HepG2 (cell line): ENCODE measurements at regions not wholly inside any gene's neighbourhood (a gene's known extent, or its start where the extent isn't known, plus 50 kb on each side); places are given as distances from the start of the nearest gene placed in this dataset.

Experiments used
- ATAC-seq: fragments of 200-7000 bp; cut with Tn5 transposase; 3 replicates; pipeline ENCODE4 v1.9.1; 2020; ENCODE audit warnings: mild to moderate bottlenecking, moderate library complexity
- BruUV-seq: library from RNA; stranded (reverse); fragments of 400-500 nt; replicated peaks from 2 replicates; lab custom pipeline; 2021; lab: Mats Ljungman, UMichigan
- CTCF ChIA-PET: fragments of 300-600 bp; formaldehyde crosslinking; extraction: SDS; loops from one replicate; lab custom pipeline; 2021; ENCODE audit warnings: low total read pairs, inconsistent platforms, low intra/inter-chr PET ratio; lab: Yijun Ruan, JAX
- POLR2A ChIA-PET: fragments of 350-600 bp; sonication (Branson Sonifier 250); formaldehyde crosslinking; loops from one replicate; lab custom pipeline; 2020; ENCODE audit warnings: antibody characterized with exemption, inconsistent platforms; lab: Yijun Ruan, JAX
- DNase-seq: peaks from one replicate; pipeline ENCODE4 v3.0.0-alpha.2; 2015; ENCODE audit warnings: low spot score
- FAIRE-seq: peaks from 3 replicates; lab custom pipeline; 2011; peaks lifted over from hg19 to GRCh38; lab: Jason Lieb, UNC
- H2AFZ ChIP-seq: one replicate; pipeline ENCODE4 v1.6.1; 2011; ENCODE audit warnings: low read length, inconsistent platforms
- H3K27ac ChIP-seq: fragments of 300-600 bp; 3 replicates; pipeline ENCODE4 v1.8.0; 2011; ENCODE audit warnings: mixed run types, mild to moderate bottlenecking, mixed read lengths, low read length, inconsistent platforms; ENCODE audit not compliant: insufficient read depth; ENCODE audit errors: extremely low read length
- H3K27me3 ChIP-seq, 2 experiments: fragments of 200-600 bp in 1 of 2; 2 replicates in 1 of 2; 3 replicates in 1 of 2; pipeline versions ENCODE4 v1.6.0 to v1.8.0; 2011; ENCODE audit warnings: low read length in 2 of 2, mild to moderate bottlenecking in 2 of 2, moderate library complexity in 2 of 2, inconsistent platforms in 1 of 2; ENCODE audit not compliant: insufficient read depth in 2 of 2, control insufficient read depth in 1 of 2
- H3K36me3 ChIP-seq, 2 experiments: fragments of 200-600 bp in 1 of 2; replicated peaks in 1 of 2; 2 replicates in 1 of 2; 3 replicates in 1 of 2; pipeline versions ENCODE4 v1.5.1 to v1.8.0; 2011; ENCODE audit warnings: low read length in 2 of 2, inconsistent platforms in 1 of 2; ENCODE audit not compliant: insufficient read depth in 2 of 2, control insufficient read depth in 1 of 2
- H3K4me1 ChIP-seq: 2 replicates; pipeline ENCODE4 v1.5.1; 2012; ENCODE audit warnings: low read length, inconsistent platforms; ENCODE audit not compliant: insufficient read depth
- H3K4me2 ChIP-seq: 2 replicates; pipeline ENCODE4 v1.6.0; 2011; ENCODE audit warnings: low read depth, low read length, inconsistent platforms
- H3K4me3 ChIP-seq, 3 experiments: fragments of 200-600 bp in 1 of 3; sonication (generic), shearing (Covaris generic) in 1 of 3; replicated peaks in 1 of 3; 2 replicates each; pipeline ENCODE4 v1.5.1; 2011 to 2016; ENCODE audit warnings: low read length in 3 of 3, inconsistent platforms in 2 of 3, low read depth in 2 of 3, mild to moderate bottlenecking in 2 of 3, control low read depth in 1 of 3, mixed read lengths in 1 of 3; ENCODE audit not compliant: insufficient read depth in 1 of 3
- H3K79me2 ChIP-seq: one replicate; pipeline ENCODE4 v1.6.1; 2011; ENCODE audit warnings: low read length, inconsistent platforms; ENCODE audit not compliant: insufficient read depth
- H3K9ac ChIP-seq: 2 replicates; pipeline ENCODE4 v1.6.0; 2011; ENCODE audit warnings: mild to moderate bottlenecking, low read depth, low read length, inconsistent platforms; ENCODE audit not compliant: insufficient read depth
- H3K9me3 ChIP-seq: 2 replicates; pipeline ENCODE4 v1.5.1; 2012; ENCODE audit warnings: mild to moderate bottlenecking, low read length
- H4K20me1 ChIP-seq: 2 replicates; pipeline ENCODE4 v1.6.0; 2011; ENCODE audit warnings: inconsistent platforms, mild to moderate bottlenecking, low read length, moderate library complexity; ENCODE audit not compliant: insufficient read depth
- ELF4 ChIP-seq: sonication (generic); formaldehyde crosslinking; IDR thresholded peaks from 2 replicates; pipeline ENCODE4 v1.5.0; 2020; ENCODE audit warnings: missing genetic modification reagents, mild to moderate bottlenecking, moderate library complexity, borderline replicate concordance
- MAFK ChIP-seq, 2 experiments: IDR thresholded peaks in 1 of 2; conservative IDR thresholded peaks in 1 of 2; 2 replicates each; pipeline ENCODE4 v1.6.1; 2011; ENCODE audit warnings: improper control_type of control experiment in 2 of 2, low read length in 2 of 2
- MAZ ChIP-seq, 2 experiments: sonication (generic) in 1 of 2; formaldehyde crosslinking in 1 of 2; IDR thresholded peaks; 2 replicates each; pipeline versions ENCODE4 v1.5.0 to v1.6.1; 2012 to 2020; ENCODE audit warnings: low read depth in 2 of 2, mild to moderate bottlenecking in 2 of 2, borderline replicate concordance in 1 of 2, improper control_type of control experiment in 1 of 2, low read length in 1 of 2, missing genetic modification reagents in 1 of 2, moderate library complexity in 1 of 2
- MBNL3 ChIP-seq: fragments of 250-450 bp; sonication (Bioruptor Pico); conservative IDR thresholded peaks from 2 replicates; pipeline ENCODE4 v1.8.0; 2022; ENCODE audit warnings: mild to moderate bottlenecking, inconsistent platforms
- ONECUT2 ChIP-seq: sonication (generic); formaldehyde crosslinking; IDR thresholded peaks from 2 replicates; pipeline ENCODE4 v1.4.0; 2020; ENCODE audit warnings: missing genetic modification reagents
- ZNF317 ChIP-seq: sonication (generic); formaldehyde crosslinking; IDR thresholded peaks from 2 replicates; pipeline ENCODE4 v1.5.0; 2020; ENCODE audit warnings: mild to moderate bottlenecking, missing genetic modification reagents
- ZNF713 ChIP-seq: sonication (generic); formaldehyde crosslinking; IDR thresholded peaks from 2 replicates; pipeline ENCODE4 v1.4.0; 2020; ENCODE audit warnings: mild to moderate bottlenecking, missing genetic modification reagents
- ZNF720 ChIP-seq: sonication (generic); formaldehyde crosslinking; IDR thresholded peaks from 2 replicates; pipeline ENCODE4 v1.4.0; 2020; ENCODE audit warnings: missing genetic modification reagents
- WGBS: methylation state at CpG from one replicate; pipeline ENCODE4 v1.1.6; 2017; ENCODE audit warnings: low lambda C conversion rate; 5-methylcytosine and 5-hydroxymethylcytosine counted together
- in situ Hi-C: cut with HindIII; loops from 2 replicates; pipeline ENCODE4 v1.10.0; 2017; ENCODE audit warnings: low pct_unique_long_range_greater_than_20kb; ENCODE audit not compliant: extremely low pct_ligation_motif_present
- intact Hi-C: fragments of 100-400 bp; cut with micrococcal nuclease; formaldehyde crosslinking; loops from one replicate; pipeline ENCODE4 v1.10.0; 2022; ENCODE audit not compliant: unreplicated experiment
- TF ChIP-seq, protein P1 (sequence below): sonication (generic); formaldehyde crosslinking; IDR thresholded peaks from 2 replicates; pipeline ENCODE4 v1.4.0; 2020; ENCODE audit warnings: missing genetic modification reagents; ENCODE audit errors: not compliant biosample characterization

DNA sequence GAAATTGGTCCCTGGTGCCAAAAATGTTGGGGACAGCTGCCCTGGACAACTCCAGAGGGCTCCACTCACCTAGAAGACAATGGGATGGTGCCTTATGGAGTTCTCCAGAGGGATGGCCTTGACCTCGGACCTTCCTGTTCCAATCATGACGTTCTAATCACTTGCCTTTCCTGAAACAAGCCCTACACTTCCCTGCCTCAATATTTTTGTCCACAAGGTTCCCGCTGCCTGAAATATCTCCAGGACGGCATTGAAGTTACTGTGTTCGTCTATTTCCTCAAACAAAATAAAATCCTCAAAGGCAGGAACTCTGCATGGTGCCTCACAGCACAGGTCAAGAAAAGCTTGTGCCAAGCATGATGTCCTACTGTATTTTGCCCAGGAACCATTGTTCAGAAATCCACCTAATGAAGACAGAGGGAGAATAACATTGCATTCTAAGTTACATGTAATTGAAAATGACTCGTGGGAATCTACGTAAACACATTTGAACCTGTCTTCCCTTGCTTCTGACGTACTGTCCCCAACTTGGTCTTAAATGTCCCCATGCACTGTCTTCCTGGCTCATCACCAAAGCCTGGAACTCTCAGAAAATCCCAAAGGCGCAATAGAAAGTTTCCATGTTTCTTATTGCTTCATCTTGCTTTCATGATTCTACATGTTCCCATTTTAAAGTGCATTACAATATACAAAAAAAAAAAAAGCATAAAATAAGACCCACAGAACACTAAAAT is 342.3 kb upstream of the NRP1 start (continued):
- no peak for TF ChIP-seq ZNF713

DNA sequence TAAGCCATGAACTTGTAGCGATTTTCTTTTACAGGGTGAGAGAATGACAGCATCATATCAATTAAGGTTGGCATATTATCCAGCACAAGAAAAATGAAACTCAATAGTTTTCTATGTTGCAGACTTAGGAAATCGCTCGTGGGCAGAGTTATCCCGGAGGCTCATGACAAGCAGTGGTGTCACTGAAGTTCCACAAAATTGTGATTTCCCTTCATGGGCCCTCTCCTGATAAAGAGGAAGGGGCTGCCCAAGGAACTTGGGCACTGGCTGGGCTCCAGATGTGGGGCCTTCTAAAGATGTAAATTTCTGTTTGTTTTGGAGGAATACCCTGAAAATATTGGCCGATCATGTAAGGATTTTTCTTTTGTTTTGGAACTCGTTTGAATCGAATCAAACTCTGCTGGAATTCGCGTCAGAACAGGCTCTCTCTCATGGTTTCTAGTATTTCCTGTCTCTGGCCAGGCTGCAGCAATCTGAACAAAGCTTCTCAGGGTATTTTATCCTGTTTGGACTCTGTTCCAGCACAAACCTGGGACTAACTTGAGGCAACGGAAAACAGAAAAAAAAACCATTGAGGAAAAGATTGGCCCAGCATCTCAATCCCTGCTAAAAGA is 340.6 kb upstream of the NRP1 start:
- H3K9me3 ChIP-seq: no peaks in the 10 kb centered on the region
- ChIA-PET CTCF (no interaction called here), POLR2A (no interaction called here)
- DNase-seq (no peak), FAIRE-seq (no peak), ATAC-seq (no peak)
- H3K4me3 ChIP-seq: no peak overlapping the region
- H3K27me3 ChIP-seq: 0 out of 5 replicates have a peak, but pooled peaks cover 0 to 3% of the 10 kb centered on the region in 2 experiments
- no peak overlapping the region for H3K9ac ChIP-seq
- no peak overlapping the region for H3K4me2 ChIP-seq
- intact Hi-C loops: no loop called here
- no peak overlapping the region for H2AFZ ChIP-seq
- no peak overlapping the region for H3K27ac ChIP-seq
- no peak for TF ChIP-seq MAFK (conservative IDR thresholded peaks at IDR 0.05 in 1 of 2, IDR thresholded peaks at IDR 0.05 in 1 of 2; ENCODE audit: low read length in 2 of 2)
- TF ChIP-seq, protein P1, sequence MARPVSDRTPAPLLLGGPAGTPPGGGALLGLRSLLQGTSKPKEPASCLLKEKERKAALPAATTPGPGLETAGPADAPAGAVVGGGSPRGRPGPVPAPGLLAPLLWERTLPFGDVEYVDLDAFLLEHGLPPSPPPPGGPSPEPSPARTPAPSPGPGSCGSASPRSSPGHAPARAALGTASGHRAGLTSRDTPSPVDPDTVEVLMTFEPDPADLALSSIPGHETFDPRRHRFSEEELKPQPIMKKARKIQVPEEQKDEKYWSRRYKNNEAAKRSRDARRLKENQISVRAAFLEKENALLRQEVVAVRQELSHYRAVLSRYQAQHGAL: no peak
- no TSS peak for BruUV-seq
- no peaks in the 10 kb centered on the region for H3K36me3 ChIP-seq
- 28% methylated on average over 10 of the region's 10 CpGs for WGBS
- no peaks in the 10 kb centered on the region for H3K4me1 ChIP-seq
- H4K20me1 ChIP-seq: no peaks in the 10 kb centered on the region
- in situ Hi-C loops: no loop called here
- H3K79me2 ChIP-seq: no peaks in the 10 kb centered on the region

DNA sequence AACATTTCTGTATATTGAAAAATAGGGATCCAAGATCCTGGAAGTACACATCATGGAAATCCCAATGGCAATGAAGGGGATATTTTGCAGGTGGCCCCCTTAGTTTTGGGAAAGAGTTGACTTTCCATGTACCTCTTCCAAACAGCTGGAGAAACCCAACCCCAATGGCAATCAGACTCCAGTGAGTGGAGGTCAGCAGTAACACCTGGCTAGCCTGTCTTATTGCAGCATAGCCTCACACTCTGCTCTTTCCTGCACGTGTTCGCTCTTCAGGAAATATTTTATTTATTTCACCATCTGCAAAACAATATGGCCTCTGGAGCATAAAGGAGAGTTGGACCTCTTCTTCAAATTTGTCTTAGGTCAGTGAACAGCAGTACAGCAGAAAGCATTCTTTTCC is 340.0 kb upstream of the NRP1 start:
- TF ChIP-seq ONECUT2 (no peak), MAZ (IDR thresholded peaks at IDR 0.05; ENCODE audit: borderline replicate concordance, low read depth, low read length) (no peak), MAZ (CRISPR knock-in tag; IDR thresholded peaks at IDR 0.05; ENCODE audit: low read depth) (no peak), ZNF317 (CRISPR knock-in tag) (no peak), ELF4 (CRISPR knock-in tag) (no peak), ZNF720 (CRISPR knock-in tag) (no peak), MBNL3 (CRISPR knock-in tag) (no peak)
- FAIRE-seq (no peak), DNase-seq (no peak), ATAC-seq (no peak)
- in situ Hi-C loops: no loop called here
- H3K9me3 ChIP-seq: no peaks in the 10 kb centered on the region
- no peak overlapping the region for H3K4me2 ChIP-seq
- intact Hi-C loops: no loop called here
- no peaks in the 10 kb centered on the region for H3K79me2 ChIP-seq
- 0 out of 5 replicates have a peak, but pooled peaks cover 0 to 3% of the 10 kb centered on the region in 2 experiments for H3K27me3 ChIP-seq
- no peak overlapping the region for H3K27ac ChIP-seq
- no TSS peak for BruUV-seq
- H4K20me1 ChIP-seq: no peaks in the 10 kb centered on the region
- H3K4me1 ChIP-seq: no peaks in the 10 kb centered on the region
- no peak overlapping the region for H2AFZ ChIP-seq
- 28% methylated on average over 2 of the region's 2 CpGs for WGBS
- no peak overlapping the region for H3K9ac ChIP-seq
- POLR2A ChIA-PET: no interaction called here
- no peak overlapping the region for H3K4me3 ChIP-seq
- CTCF ChIA-PET: no interaction called here
- H3K36me3 ChIP-seq: no peaks in the 10 kb centered on the region
